ENCODE measurements at regions not wholly inside any gene's neighbourhood (a gene's known extent, or its start where the extent isn't known, plus 50 kb on each side); places are given as distances from the start of the nearest gene placed in this dataset.
"Not testable (repeated sequence)": the region's sequence is repeated elsewhere in the genome, so short reads cannot be mapped to it uniquely, and the experiment has no call there.

- TF ChIP-seq, protein P1, sequence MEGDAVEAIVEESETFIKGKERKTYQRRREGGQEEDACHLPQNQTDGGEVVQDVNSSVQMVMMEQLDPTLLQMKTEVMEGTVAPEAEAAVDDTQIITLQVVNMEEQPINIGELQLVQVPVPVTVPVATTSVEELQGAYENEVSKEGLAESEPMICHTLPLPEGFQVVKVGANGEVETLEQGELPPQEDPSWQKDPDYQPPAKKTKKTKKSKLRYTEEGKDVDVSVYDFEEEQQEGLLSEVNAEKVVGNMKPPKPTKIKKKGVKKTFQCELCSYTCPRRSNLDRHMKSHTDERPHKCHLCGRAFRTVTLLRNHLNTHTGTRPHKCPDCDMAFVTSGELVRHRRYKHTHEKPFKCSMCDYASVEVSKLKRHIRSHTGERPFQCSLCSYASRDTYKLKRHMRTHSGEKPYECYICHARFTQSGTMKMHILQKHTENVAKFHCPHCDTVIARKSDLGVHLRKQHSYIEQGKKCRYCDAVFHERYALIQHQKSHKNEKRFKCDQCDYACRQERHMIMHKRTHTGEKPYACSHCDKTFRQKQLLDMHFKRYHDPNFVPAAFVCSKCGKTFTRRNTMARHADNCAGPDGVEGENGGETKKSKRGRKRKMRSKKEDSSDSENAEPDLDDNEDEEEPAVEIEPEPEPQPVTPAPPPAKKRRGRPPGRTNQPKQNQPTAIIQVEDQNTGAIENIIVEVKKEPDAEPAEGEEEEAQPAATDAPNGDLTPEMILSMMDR (IDR thresholded peaks at IDR 0.05; ENCODE audit: insufficient read depth, low read depth, low read length), result not testable (repeated sequence)
- TF ChIP-seq EZH2 (IDR thresholded peaks at IDR 0.05; ENCODE audit: insufficient read depth, low read length), result not testable (repeated sequence)
Measured at GRCh38 chr12:30544704-30545103, 151.0 kb downstream of the IPO8 start.
